HG03135 (cell line): ENCODE measurements at regions not wholly inside any gene's neighbourhood (a gene's known extent, or its start where the extent isn't known, plus 50 kb on each side); places are given as distances from the start of the nearest gene placed in this dataset.

ENCODE experiments used
- ATAC-seq: cut with Tn5 transposase; IDR thresholded peaks from one replicate; pipeline ENCODE4 v1.9.1; 2021; ENCODE audit warnings: mild to moderate bottlenecking, moderate library complexity; ENCODE audit not compliant: unreplicated experiment

DNA sequence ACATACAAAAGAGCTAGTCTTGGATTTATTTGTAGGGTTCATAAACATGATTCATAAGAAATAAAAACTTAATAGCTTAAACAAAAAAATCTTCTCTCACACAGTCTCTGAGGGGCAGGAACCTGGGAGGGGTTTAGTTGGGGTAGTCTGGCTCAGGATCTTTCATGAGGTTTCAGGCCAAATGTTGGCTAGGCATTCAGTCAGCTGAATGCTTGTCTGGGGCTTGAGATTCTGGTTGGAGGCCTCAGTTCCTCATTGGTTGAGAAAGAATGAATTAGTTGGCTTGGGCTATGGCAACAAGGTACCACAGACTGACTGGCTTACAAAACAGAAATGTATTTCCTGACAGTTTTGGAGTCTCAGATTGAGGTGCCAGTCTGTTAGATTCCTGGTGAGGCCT is 74.3 kb downstream of the ANKRD7 start:
- ATAC-seq = no peak

GRCh38 chr7:118300177-118300576 is 75.7 kb downstream of the ANKRD7 start:
- no peak for ATAC-seq

DNA sequence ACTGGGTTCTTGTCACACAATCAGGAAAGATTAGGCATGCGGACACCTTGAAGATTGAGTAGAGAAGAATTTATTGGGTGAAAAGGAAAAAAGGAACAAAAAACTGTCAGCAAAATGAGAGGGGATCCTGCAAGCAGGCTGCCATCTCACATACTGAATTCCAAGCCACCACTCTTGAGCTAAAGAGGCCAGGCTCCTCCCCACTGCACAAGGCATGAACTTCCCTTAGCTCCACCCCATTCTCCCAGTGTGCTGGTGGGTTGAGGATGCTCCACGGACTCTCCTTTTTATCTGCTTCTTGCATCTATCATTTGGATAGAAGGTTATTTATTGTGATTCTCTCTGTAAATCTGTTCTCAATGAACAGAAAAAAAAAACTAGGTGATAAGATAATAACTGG is 79.6 kb downstream of the ANKRD7 start:
- ATAC-seq = no peak

GRCh38 chr7:118305671-118306070 is 81.2 kb downstream of the ANKRD7 start:
- no peak for ATAC-seq

DNA sequence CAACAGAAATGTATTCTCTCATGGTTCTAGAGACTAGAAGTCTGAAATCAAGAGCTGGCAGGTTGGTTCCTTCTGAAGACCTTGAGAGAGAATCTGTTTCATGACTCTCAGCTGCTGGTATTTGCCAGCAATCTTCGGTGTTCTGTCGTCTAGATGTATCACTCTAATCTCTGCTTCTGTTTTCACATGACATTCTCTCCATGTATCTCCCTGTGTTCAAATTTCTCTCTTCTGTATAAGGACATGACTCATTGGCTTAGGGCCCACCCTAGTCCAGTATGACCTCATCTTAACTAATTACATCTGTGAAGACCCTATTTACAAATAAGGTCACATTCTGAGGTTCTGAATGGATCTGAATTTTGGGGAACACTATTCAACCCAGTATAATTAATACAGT is 82.3 kb downstream of the ANKRD7 start:
- no peak for ATAC-seq

DNA sequence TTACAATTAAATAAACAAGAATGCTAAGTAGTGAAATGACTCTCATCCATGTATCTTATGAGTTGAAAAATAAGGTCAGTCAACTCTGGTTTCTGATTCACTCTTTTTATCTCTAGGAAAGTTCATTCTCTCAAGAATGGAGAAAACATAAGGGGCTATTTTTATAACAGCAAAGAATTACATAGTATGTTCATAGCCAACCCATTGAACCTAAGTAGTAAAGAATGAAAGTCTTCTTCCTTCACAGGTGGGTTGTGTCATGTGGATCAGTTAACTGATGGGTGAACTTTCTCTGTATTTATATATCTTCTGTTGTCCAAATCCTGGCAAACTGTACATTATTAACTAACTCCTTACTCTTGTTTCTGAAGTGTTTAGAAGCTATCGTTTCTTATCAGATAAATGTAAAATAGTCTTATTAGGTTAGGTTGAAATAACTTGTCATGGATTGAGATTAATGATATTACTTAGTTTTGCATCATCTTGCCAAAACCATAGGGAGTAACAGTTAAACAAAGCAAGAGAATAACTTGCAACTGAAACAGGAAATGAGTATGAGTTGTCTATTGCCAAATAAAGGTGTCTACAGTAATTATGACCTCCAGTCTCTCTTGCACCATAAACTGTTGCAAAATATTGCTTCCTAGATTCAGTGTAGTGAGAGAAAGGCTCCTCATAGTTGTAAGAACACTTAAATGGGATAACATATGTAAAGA is 86.8 kb downstream of the ANKRD7 start:
- peak; percentile 85 for ATAC-seq

GRCh38 chr7:118312051-118312450 is 87.5 kb downstream of the ANKRD7 start:
- peak; percentile 40 for ATAC-seq

GRCh38 chr7:118312966-118313365 is 88.5 kb downstream of the ANKRD7 start:
- peak; percentile 62 for ATAC-seq

DNA sequence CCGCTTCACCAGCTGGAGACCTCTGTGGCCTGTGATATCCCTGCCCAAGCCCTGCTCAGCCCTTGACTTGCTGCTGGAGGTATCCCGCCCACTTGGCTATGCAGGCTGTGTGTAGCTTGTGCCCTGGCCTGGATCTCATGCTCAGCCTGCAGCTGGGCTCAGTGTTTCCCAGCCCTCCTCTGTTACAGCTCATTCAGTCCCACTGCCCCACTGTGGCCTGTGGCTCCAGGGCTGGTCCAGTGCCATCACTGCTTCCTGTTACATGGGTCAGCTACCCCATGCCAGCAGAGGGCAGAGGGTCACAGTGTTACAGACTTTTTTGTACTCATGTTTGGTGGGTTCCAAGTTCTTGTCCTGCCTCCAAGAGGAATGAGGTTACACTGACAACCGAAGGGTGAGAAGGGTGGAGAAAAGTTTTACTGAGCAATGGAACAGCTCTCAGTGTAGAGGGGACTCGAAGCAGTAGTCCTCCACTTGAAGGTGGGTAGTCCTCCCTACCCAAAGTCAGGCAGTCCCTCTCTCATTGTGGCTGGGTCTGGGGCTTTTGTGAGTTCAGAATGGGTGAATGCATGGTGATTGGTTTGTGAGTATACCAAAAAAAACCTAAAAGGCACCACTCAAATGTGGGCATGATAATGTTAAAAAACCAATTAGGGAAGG is 100.4 kb downstream of the ANKRD7 start:
- ATAC-seq = no peak

DNA sequence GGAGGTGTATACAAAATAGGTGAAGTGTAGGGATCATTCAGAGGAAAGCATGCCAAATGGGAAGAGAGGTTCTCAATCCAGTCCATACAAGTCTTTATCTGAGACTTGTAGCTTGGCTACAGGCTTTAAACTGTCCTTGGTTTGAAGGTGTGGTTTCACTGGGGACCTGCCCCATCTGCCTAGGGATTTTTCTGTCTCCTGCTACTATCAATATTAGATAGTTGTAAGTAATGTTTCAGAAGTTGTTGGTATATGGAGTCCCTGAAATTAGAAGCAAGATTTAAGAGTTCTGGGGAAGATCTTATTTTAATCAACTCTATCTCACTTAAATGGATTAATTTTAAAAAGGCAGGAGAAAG is 100.9 kb downstream of the ANKRD7 start:
- ATAC-seq = no peak

GRCh38 chr7:118327174-118327573 is 102.7 kb downstream of the ANKRD7 start:
- ATAC-seq = no peak

GRCh38 chr7:118328505-118329211 is 104.2 kb downstream of the ANKRD7 start:
- no peak for ATAC-seq

- no peak for ATAC-seq
Measured at GRCh38 chr7:118330388-118330787, 105.9 kb downstream of the ANKRD7 start.

- ATAC-seq = no peak
Measured at GRCh38 chr7:118346748-118347147, 122.2 kb downstream of the ANKRD7 start.

- ATAC-seq = no peak
Measured at GRCh38 chr7:118349604-118350003, 125.1 kb downstream of the ANKRD7 start.

- ATAC-seq = no peak
Measured at GRCh38 chr7:118350260-118350659, 125.8 kb downstream of the ANKRD7 start.

DNA sequence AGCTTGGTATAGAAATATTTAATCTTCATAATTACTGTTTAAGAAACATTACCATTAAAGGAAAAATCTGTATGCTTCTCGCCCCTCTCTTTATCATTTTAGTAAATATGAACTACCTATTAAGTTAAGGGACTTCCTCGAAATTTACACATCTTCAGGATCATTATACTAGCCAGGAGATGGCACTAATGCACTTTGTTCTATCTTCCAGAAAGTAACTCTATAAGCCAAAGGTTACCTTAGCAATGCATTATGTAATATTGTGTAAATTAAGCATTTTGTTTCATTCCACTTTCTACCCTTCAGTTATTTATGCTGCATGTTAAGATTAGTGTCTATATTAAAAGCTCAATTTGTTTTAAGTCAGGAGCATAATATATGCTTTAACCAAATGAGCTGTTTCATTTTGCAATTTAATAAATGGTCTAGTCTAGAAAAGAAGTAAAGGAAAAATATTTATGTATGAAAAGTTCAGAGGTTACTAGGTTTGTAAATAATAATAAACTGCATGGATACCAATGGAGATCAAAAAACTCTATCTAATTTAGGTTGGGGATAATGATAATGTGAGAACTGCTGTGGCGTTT is 128.5 kb downstream of the ANKRD7 start:
- peak; percentile 54 for ATAC-seq

GRCh38 chr7:118366363-118366762 is 141.9 kb downstream of the ANKRD7 start:
- ATAC-seq = no peak

DNA sequence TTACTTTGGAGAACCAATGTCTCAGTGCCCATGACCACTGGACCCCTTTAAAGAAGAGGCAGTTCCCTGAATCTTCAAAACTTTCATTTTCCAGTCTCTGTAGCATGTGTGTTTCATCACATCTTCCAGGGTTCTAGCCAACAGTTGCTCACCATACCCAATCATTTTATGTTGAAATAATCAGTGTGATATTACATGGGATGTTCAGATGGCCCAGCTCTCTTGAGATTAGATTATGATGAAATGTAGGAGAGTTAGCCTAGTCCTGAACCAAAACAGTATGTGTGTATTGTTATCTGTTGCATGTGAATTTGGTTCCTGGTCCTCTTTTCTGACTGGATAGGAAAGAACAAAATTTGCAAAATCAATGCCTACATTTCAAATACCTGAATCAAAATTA is 144.5 kb downstream of the ANKRD7 start:
- no peak for ATAC-seq

- ATAC-seq = no peak
Measured at GRCh38 chr7:118369987-118370386, 145.5 kb downstream of the ANKRD7 start.

DNA sequence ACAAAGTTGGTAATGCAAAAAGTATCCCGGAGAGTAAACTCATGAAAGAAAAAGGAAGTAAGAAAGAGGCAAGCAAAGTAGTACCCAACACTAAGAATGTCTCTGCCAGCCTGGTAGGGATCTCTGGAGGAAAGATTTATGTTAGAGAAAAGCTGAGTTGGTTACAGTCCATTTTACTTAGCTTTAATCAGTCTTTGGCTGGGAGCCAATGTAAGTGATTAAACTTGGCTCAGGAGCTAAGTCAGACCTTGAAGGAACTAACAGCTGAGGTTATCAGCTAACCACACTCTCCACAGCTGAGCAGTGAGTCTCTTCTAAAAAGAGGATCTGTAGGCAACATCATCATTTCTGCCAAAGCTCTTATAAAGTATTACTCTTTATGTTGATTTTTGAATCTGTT is 148.0 kb downstream of the ANKRD7 start:
- ATAC-seq = peak; percentile 58

GRCh38 chr7:118389629-118390028 is 165.1 kb downstream of the ANKRD7 start:
- ATAC-seq = no peak
